ENCODE measurements at regions not wholly inside any gene's neighbourhood (a gene's known extent, or its start where the extent isn't known, plus 50 kb on each side); places are given as distances from the start of the nearest gene placed in this dataset.

GRCh38 chr14:84671776-84672175 is 858.2 kb upstream of the FLRT2 start:
- TF ChIP-seq POLR2A (IDR thresholded peaks at IDR 0.05) = no peak
- no peak for TF ChIP-seq CTCF (IDR thresholded peaks at IDR 0.05)
- no peak for TF ChIP-seq POLR2AphosphoS5 (IDR thresholded peaks at IDR 0.05)
- no peak for TF ChIP-seq EP300 (IDR thresholded peaks at IDR 0.05)

Measured in upper lobe of left lung (tissue), 4 donors.